ENCODE measurements at regions not wholly inside any gene's neighbourhood (a gene's known extent, or its start where the extent isn't known, plus 50 kb on each side); places are given as distances from the start of the nearest gene placed in this dataset.
A peak's percentile ranks its signal among the peaks of the same experiment; 100 is the strongest.
"Not testable (repeated sequence)": the region's sequence is repeated elsewhere in the genome, so short reads cannot be mapped to it uniquely, and the experiment has no call there.

- Histone ChIP-seq H3K27me3 (ENCODE audit: insufficient read depth, low read length) (no peaks in the 10 kb centered on the region), H3K4me1 (ENCODE audit: insufficient read depth, low read length) (peaks cover 11% of the 10 kb centered on the region), H3K9me3 (ENCODE audit: insufficient read depth, low read depth, low read length) (no peaks in the 10 kb centered on the region), H3K36me3 (ENCODE audit: insufficient read depth, low read depth, low read length) (no peaks in the 10 kb centered on the region), H3K4me3 (ENCODE audit: low read length) (no peak overlapping the region), H3K27ac (ENCODE audit: low read length) (no peak overlapping the region), H3K9ac (ENCODE audit: low read depth, low read length) (no peak overlapping the region)
These were observed 595.5 kb downstream of the REEP3 start for GRCh38 chr10:64116707-64117106.

- Histone ChIP-seq H3K27ac (ENCODE audit: low read length) (no peak overlapping the region), H3K27me3 (ENCODE audit: insufficient read depth, low read length) (no peaks in the 10 kb centered on the region), H3K9ac (ENCODE audit: low read depth, low read length) (no peak overlapping the region), H3K36me3 (ENCODE audit: insufficient read depth, low read depth, low read length) (no peaks in the 10 kb centered on the region), H3K4me1 (ENCODE audit: insufficient read depth, low read length) (peaks cover 11% of the 10 kb centered on the region), H3K9me3 (ENCODE audit: insufficient read depth, low read depth, low read length) (no peaks in the 10 kb centered on the region), H3K4me3 (ENCODE audit: low read length) (no peak overlapping the region)
These were observed 597.5 kb downstream of the REEP3 start for GRCh38 chr10:64118736-64119135.

GRCh38 chr10:64120301-64120980 is 599.2 kb downstream of the REEP3 start:
- not testable (repeated sequence) for H3K27me3 ChIP-seq (ENCODE audit: insufficient read depth, low read length); H3K27ac ChIP-seq (ENCODE audit: low read length); H3K9ac ChIP-seq (ENCODE audit: low read depth, low read length)

GRCh38 chr10:64130152-64130551 is 609.0 kb downstream of the REEP3 start:
- no peaks in the 10 kb centered on the region for H3K9me3 ChIP-seq (ENCODE audit: insufficient read depth, low read depth, low read length)
- no peaks in the 10 kb centered on the region for H3K36me3 ChIP-seq (ENCODE audit: insufficient read depth, low read depth, low read length)
- H3K27ac ChIP-seq (ENCODE audit: low read length) = no peak overlapping the region
- no peak overlapping the region for H3K4me3 ChIP-seq (ENCODE audit: low read length)
- no peaks in the 10 kb centered on the region for H3K27me3 ChIP-seq (ENCODE audit: insufficient read depth, low read length)
- H3K9ac ChIP-seq (ENCODE audit: low read depth, low read length) = no peak overlapping the region
- H3K4me1 ChIP-seq (ENCODE audit: insufficient read depth, low read length) = peaks cover 11% of the 10 kb centered on the region; the same call in 1 of the 2 replicates

More at GRCh38 chr10:64120301-64120980, 599.2 kb downstream of the REEP3 start:
- H3K9me3 ChIP-seq (ENCODE audit: insufficient read depth, low read depth, low read length); H3K36me3 ChIP-seq (ENCODE audit: insufficient read depth, low read depth, low read length); H3K4me3 ChIP-seq (ENCODE audit: low read length): not testable (repeated sequence)
- H3K4me1 ChIP-seq (ENCODE audit: insufficient read depth, low read length) = peaks cover 11% of the 10 kb centered on the region; the same call in 1 of the 2 replicates

- H3K4me3 ChIP-seq (ENCODE audit: low read length) = no peak overlapping the region
- no peaks in the 10 kb centered on the region for H3K36me3 ChIP-seq (ENCODE audit: insufficient read depth, low read depth, low read length)
- no peaks in the 10 kb centered on the region for H3K9me3 ChIP-seq (ENCODE audit: insufficient read depth, low read depth, low read length)
- no peaks in the 10 kb centered on the region for H3K27me3 ChIP-seq (ENCODE audit: insufficient read depth, low read length)
- H3K27ac ChIP-seq (ENCODE audit: low read length) = no peak overlapping the region
- H3K4me1 ChIP-seq (ENCODE audit: insufficient read depth, low read length) = peaks cover 11% of the 10 kb centered on the region; the same call in 1 of the 2 replicates
- H3K9ac ChIP-seq (ENCODE audit: low read depth, low read length) = no peak overlapping the region
These were observed 613.5 kb downstream of the REEP3 start for GRCh38 chr10:64134676-64135075.

- H3K9ac ChIP-seq (ENCODE audit: low read depth, low read length) = no peak overlapping the region
- H3K4me1 ChIP-seq (ENCODE audit: insufficient read depth, low read length) = no peaks in the 10 kb centered on the region
- H3K27me3 ChIP-seq (ENCODE audit: insufficient read depth, low read length) = no peaks in the 10 kb centered on the region
- H3K9me3 ChIP-seq (ENCODE audit: insufficient read depth, low read depth, low read length) = no peaks in the 10 kb centered on the region
- H3K4me3 ChIP-seq (ENCODE audit: low read length) = no peak overlapping the region
- no peaks in the 10 kb centered on the region for H3K36me3 ChIP-seq (ENCODE audit: insufficient read depth, low read depth, low read length)
- H3K27ac ChIP-seq (ENCODE audit: low read length) = no peak overlapping the region
These were observed 621.2 kb downstream of the REEP3 start for GRCh38 chr10:64142395-64142794.

GRCh38 chr10:64148607-64149006 is 627.4 kb downstream of the REEP3 start:
- H3K27ac ChIP-seq (ENCODE audit: low read length) = no peak overlapping the region
- H3K4me3 ChIP-seq (ENCODE audit: low read length) = no peak overlapping the region

GRCh38 chr10:64156166-64156565 is 635.0 kb downstream of the REEP3 start:
- no peak overlapping the region for H3K4me3 ChIP-seq (ENCODE audit: low read length)
- H3K4me1 ChIP-seq (ENCODE audit: insufficient read depth, low read length) = no peaks in the 10 kb centered on the region
- H3K27me3 ChIP-seq (ENCODE audit: insufficient read depth, low read length) = no peaks in the 10 kb centered on the region
- H3K9me3 ChIP-seq (ENCODE audit: insufficient read depth, low read depth, low read length) = no peaks in the 10 kb centered on the region
- H3K36me3 ChIP-seq (ENCODE audit: insufficient read depth, low read depth, low read length) = no peaks in the 10 kb centered on the region
- H3K27ac ChIP-seq (ENCODE audit: low read length) = no peak overlapping the region
- H3K9ac ChIP-seq (ENCODE audit: low read depth, low read length) = no peak overlapping the region

More at GRCh38 chr10:64148607-64149006, 627.4 kb downstream of the REEP3 start:
- Histone ChIP-seq H3K36me3 (ENCODE audit: insufficient read depth, low read depth, low read length) (no peaks in the 10 kb centered on the region), H3K4me1 (ENCODE audit: insufficient read depth, low read length) (peaks cover 8% of the 10 kb centered on the region), H3K9me3 (ENCODE audit: insufficient read depth, low read depth, low read length) (no peaks in the 10 kb centered on the region), H3K27me3 (ENCODE audit: insufficient read depth, low read length) (no peaks in the 10 kb centered on the region), H3K9ac (ENCODE audit: low read depth, low read length) (0 out of 2 replicates have a peak overlapping the region, but pooled peaks have one; percentile 26)

GRCh38 chr10:64158551-64158950 is 637.4 kb downstream of the REEP3 start:
- Histone ChIP-seq H3K4me1 (ENCODE audit: insufficient read depth, low read length) (no peaks in the 10 kb centered on the region), H3K9me3 (ENCODE audit: insufficient read depth, low read depth, low read length) (no peaks in the 10 kb centered on the region), H3K4me3 (ENCODE audit: low read length) (no peak overlapping the region), H3K9ac (ENCODE audit: low read depth, low read length) (no peak overlapping the region), H3K36me3 (ENCODE audit: insufficient read depth, low read depth, low read length) (no peaks in the 10 kb centered on the region), H3K27me3 (ENCODE audit: insufficient read depth, low read length) (no peaks in the 10 kb centered on the region), H3K27ac (ENCODE audit: low read length) (no peak overlapping the region)

- Histone ChIP-seq H3K9ac (ENCODE audit: low read depth, low read length) (no peak overlapping the region), H3K36me3 (ENCODE audit: insufficient read depth, low read depth, low read length) (no peaks in the 10 kb centered on the region), H3K27me3 (ENCODE audit: insufficient read depth, low read length) (no peaks in the 10 kb centered on the region)
These were observed 639.0 kb downstream of the REEP3 start for GRCh38 chr10:64159910-64160872.

GRCh38 chr10:64170791-64171190 is 649.6 kb downstream of the REEP3 start:
- Histone ChIP-seq H3K36me3 (ENCODE audit: insufficient read depth, low read depth, low read length) (no peaks in the 10 kb centered on the region), H3K9ac (ENCODE audit: low read depth, low read length) (no peak overlapping the region), H3K27me3 (ENCODE audit: insufficient read depth, low read length) (no peaks in the 10 kb centered on the region), H3K27ac (ENCODE audit: low read length) (no peak overlapping the region), H3K4me3 (ENCODE audit: low read length) (no peak overlapping the region), H3K9me3 (ENCODE audit: insufficient read depth, low read depth, low read length) (peaks cover 10% of the 10 kb centered on the region; the same call in 1 of the 2 replicates), H3K4me1 (ENCODE audit: insufficient read depth, low read length) (no peaks in the 10 kb centered on the region)

More at GRCh38 chr10:64159910-64160872, 639.0 kb downstream of the REEP3 start:
- H3K4me1 ChIP-seq (ENCODE audit: insufficient read depth, low read length) = no peaks in the 10 kb centered on the region
- no peak overlapping the region for H3K4me3 ChIP-seq (ENCODE audit: low read length)
- no peaks in the 10 kb centered on the region for H3K9me3 ChIP-seq (ENCODE audit: insufficient read depth, low read depth, low read length)
- no peak overlapping the region for H3K27ac ChIP-seq (ENCODE audit: low read length)

All from iPS-20b (cell line).